Peyer's patch (tissue), 4 donors: ENCODE measurements at regions not wholly inside any gene's neighbourhood (a gene's known extent, or its start where the extent isn't known, plus 50 kb on each side); places are given as distances from the start of the nearest gene placed in this dataset.

Experiments used
- CTCF ChIP-seq, 6 experiments: fragments of 450-650 bp in 4 of 6; fragments of 200-600 bp in 2 of 6; sonication (generic) in 1 of 6; IDR thresholded peaks; one replicate each; pipeline ENCODE4 v1.5.1; 2017 to 2019; ENCODE audit warnings: antibody characterized with exemption in 6 of 6, mild to moderate bottlenecking in 3 of 6, moderate library complexity in 1 of 6
- POLR2A ChIP-seq, 2 donors: fragments of 450-650 bp; IDR thresholded peaks; one replicate each; pipeline ENCODE4 v1.5.1; 2017; ENCODE audit warnings: antibody characterized with exemption in 2 of 2, mild to moderate bottlenecking in 2 of 2, moderate library complexity in 2 of 2

DNA sequence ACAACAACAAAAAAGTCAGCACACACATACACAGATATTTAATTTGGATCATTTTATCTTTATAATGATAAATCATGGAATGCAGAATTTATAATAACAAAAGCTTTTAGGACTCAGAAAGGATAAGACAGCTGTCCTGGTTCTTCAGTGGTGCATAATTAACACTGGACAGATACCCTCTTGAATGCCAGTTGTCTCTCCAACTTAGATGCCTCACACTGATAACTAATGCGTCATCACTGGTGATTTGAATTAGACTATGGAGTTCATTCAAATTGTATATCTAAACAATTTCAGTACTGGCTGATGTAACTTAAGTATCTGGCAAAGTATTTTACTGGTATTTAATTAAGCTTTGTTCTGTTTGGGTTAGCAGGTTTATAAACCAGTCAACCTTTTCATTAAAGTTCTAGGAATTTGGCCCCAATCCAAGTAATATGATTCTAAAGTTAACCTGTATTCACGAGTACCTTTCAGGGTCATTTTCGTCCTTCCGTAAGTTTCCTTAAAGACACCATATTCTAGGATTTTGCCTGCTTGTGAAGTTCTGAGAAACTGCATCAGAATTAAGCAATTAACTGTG, 1199.5 kb upstream of the TMPRSS15 start:
- TF ChIP-seq CTCF (IDR thresholded peaks at IDR 0.05), result no peak
- no peak for TF ChIP-seq POLR2A (IDR thresholded peaks at IDR 0.05)
